Effector memory CD4-positive, alpha-beta T cell (primary cell): ENCODE measurements at regions not wholly inside any gene's neighbourhood (a gene's known extent, or its start where the extent isn't known, plus 50 kb on each side); places are given as distances from the start of the nearest gene placed in this dataset.

ENCODE experiments used
- DNase-seq, 3 donors: peaks; one replicate each; pipeline ENCODE4 v3.0.0-alpha.2; 2020
- H3K27ac ChIP-seq: 2 replicates; pipeline ENCODE4 v1.7.0; 2013; ENCODE audit warnings: mild to moderate bottlenecking, low read length, moderate library complexity; ENCODE audit not compliant: insufficient read depth, poor library complexity, severe bottlenecking
- H3K27me3 ChIP-seq: replicated peaks from 2 replicates; pipeline ENCODE4 v1.7.0; 2013; ENCODE audit warnings: mild to moderate bottlenecking, low read length; ENCODE audit not compliant: insufficient read depth, control insufficient read depth, poor library complexity, severe bottlenecking
- H3K36me3 ChIP-seq: 2 replicates; pipeline ENCODE4 v1.7.0; 2013; ENCODE audit warnings: mild to moderate bottlenecking, low read length, moderate library complexity; ENCODE audit not compliant: control insufficient read depth, insufficient read depth
- H3K4me1 ChIP-seq: 2 replicates; pipeline ENCODE4 v1.7.0; 2013; ENCODE audit warnings: low read length, mild to moderate bottlenecking; ENCODE audit not compliant: control insufficient read depth, insufficient read depth, poor library complexity, severe bottlenecking
- H3K4me3 ChIP-seq: 2 replicates; pipeline ENCODE4 v1.7.0; 2013; ENCODE audit warnings: low read length, low read depth, mild to moderate bottlenecking; ENCODE audit not compliant: insufficient read depth, poor library complexity, severe bottlenecking
- H3K9me3 ChIP-seq: 2 replicates; pipeline ENCODE4 v1.7.0; 2013; ENCODE audit warnings: mild to moderate bottlenecking, low read length, moderate library complexity; ENCODE audit not compliant: control insufficient read depth

- Histone ChIP-seq H3K27me3 (no peaks in the 10 kb centered on the region), H3K27ac (no peak overlapping the region), H3K4me3 (no peak overlapping the region), H3K9me3 (no peaks in the 10 kb centered on the region), H3K36me3 (no peaks in the 10 kb centered on the region), H3K4me1 (no peaks in the 10 kb centered on the region)
- no peak for DNase-seq
Observed at GRCh38 chr3:94416768-94417167, 353.9 kb downstream of the NSUN3 start.

- no peak for DNase-seq
- H3K27me3 ChIP-seq = no peaks in the 10 kb centered on the region
- no peaks in the 10 kb centered on the region for H3K9me3 ChIP-seq
- no peaks in the 10 kb centered on the region for H3K36me3 ChIP-seq
- no peak overlapping the region for H3K27ac ChIP-seq
- no peaks in the 10 kb centered on the region for H3K4me1 ChIP-seq
- H3K4me3 ChIP-seq = no peak overlapping the region
Observed at GRCh38 chr3:94417963-94418455, 355.1 kb downstream of the NSUN3 start.

DNA sequence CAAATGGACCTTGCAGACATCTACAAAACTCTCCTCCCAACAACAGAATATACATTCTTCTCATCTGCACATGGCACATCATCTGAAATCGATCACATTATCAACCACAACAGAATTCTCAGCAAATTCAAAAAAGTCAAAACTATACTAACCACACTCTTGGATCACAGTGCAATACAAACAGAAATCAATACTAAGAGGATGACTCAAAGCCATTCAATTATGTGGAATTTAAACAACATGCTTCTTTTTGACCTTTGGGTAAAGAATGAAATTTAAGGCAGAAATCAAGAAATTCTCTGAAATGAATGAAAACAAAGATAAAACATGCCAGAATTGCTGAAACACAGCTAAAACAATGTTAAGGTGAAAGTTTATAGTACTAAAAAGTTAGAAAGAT, 358.1 kb downstream of the NSUN3 start:
- H3K27me3 ChIP-seq = no peaks in the 10 kb centered on the region
- H3K27ac ChIP-seq = no peak overlapping the region
- H3K9me3 ChIP-seq = no peaks in the 10 kb centered on the region
- H3K4me1 ChIP-seq = no peaks in the 10 kb centered on the region
- no peaks in the 10 kb centered on the region for H3K36me3 ChIP-seq
- DNase-seq = no peak
- H3K4me3 ChIP-seq = no peak overlapping the region

DNA sequence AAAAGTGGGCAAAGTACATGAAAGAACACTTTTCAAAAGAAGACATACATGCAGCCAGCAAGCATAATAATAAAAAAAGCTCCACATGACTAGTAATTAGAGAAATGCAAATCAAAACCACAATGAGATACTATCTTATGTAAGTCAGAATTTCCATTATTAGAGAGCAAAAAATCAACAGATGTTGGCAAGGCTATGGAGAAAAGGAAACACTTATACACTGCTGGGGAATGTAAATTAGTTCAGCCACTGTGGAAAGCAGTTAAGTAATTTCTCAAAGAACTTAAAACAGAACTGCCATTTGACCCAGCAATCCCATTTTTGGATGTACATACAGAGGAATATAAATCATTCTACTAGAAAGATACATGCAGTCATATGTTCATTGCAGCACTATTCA, 360.7 kb downstream of the NSUN3 start:
- H3K4me3 ChIP-seq = no peak overlapping the region
- H3K9me3 ChIP-seq = no peaks in the 10 kb centered on the region
- H3K4me1 ChIP-seq = no peaks in the 10 kb centered on the region
- no peak overlapping the region for H3K27ac ChIP-seq
- H3K27me3 ChIP-seq = no peaks in the 10 kb centered on the region
- no peaks in the 10 kb centered on the region for H3K36me3 ChIP-seq
- no peak for DNase-seq

DNA sequence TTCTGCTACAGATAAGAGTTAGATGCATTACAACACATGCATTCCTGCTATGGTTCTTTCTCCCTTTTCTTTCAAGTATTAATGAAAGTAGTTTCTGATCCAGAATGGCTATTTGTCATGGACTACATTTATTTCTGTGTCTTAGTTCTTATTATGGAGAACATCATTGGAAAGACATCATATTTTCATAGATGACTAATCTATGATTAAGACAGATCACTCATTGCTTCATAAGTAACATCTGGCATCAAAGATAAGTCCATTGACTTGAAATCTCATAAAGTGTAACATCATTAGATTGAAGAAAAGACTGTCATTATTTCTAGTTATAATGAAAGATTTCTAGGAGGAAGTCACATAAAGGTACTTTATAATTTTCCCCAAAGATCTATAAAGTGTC, 366.7 kb downstream of the NSUN3 start:
- H3K27me3 ChIP-seq = no peaks in the 10 kb centered on the region
- no peaks in the 10 kb centered on the region for H3K4me1 ChIP-seq
- no peaks in the 10 kb centered on the region for H3K9me3 ChIP-seq
- no peak overlapping the region for H3K4me3 ChIP-seq
- no peak overlapping the region for H3K27ac ChIP-seq
- no peak for DNase-seq
- no peaks in the 10 kb centered on the region for H3K36me3 ChIP-seq

GRCh38 chr3:94431876-94432570, 369.2 kb downstream of the NSUN3 start:
- Histone ChIP-seq H3K27ac (no peak overlapping the region), H3K4me3 (no peak overlapping the region), H3K9me3 (no peaks in the 10 kb centered on the region), H3K36me3 (no peaks in the 10 kb centered on the region), H3K27me3 (no peaks in the 10 kb centered on the region), H3K4me1 (no peaks in the 10 kb centered on the region)
- DNase-seq = no peak

GRCh38 chr3:94433811-94434210, 370.9 kb downstream of the NSUN3 start:
- DNase-seq = no peak
- no peak overlapping the region for H3K27ac ChIP-seq
- no peaks in the 10 kb centered on the region for H3K27me3 ChIP-seq
- no peaks in the 10 kb centered on the region for H3K4me1 ChIP-seq
- H3K4me3 ChIP-seq = no peak overlapping the region
- H3K9me3 ChIP-seq = no peaks in the 10 kb centered on the region
- no peaks in the 10 kb centered on the region for H3K36me3 ChIP-seq

- Histone ChIP-seq H3K4me1 (no peaks in the 10 kb centered on the region), H3K36me3 (no peaks in the 10 kb centered on the region), H3K9me3 (no peaks in the 10 kb centered on the region), H3K4me3 (no peak overlapping the region), H3K27ac (no peak overlapping the region), H3K27me3 (no peaks in the 10 kb centered on the region)
- DNase-seq = no peak
Observed at GRCh38 chr3:94440767-94441493, 378.1 kb downstream of the NSUN3 start.

- Histone ChIP-seq H3K36me3 (no peaks in the 10 kb centered on the region), H3K27ac (no peak overlapping the region), H3K9me3 (no peaks in the 10 kb centered on the region), H3K27me3 (no peaks in the 10 kb centered on the region), H3K4me1 (no peaks in the 10 kb centered on the region), H3K4me3 (no peak overlapping the region)
- no peak for DNase-seq
Observed at GRCh38 chr3:94441494-94441847, 378.6 kb downstream of the NSUN3 start.

DNA sequence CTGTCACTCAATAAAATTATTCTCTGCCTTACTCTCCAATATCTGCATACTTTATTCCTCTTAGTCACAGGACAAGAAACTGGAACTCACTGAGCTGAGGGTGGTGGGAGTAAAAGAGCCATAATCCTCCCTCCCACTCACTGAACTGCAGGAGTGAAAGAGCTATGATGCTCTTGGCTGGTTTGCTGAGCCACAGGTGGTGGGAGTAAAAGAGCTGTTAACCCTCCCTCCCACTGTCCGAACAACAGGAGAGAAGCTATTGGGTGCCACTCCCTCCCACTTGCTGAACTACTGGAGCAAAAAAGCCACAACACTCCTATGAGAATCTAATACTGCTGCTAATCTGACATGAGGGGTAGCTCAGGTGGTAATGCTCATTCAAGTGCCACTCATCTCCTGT, 391.0 kb downstream of the NSUN3 start:
- no peaks in the 10 kb centered on the region for H3K27me3 ChIP-seq
- H3K4me3 ChIP-seq = no peak overlapping the region
- no peak overlapping the region for H3K27ac ChIP-seq
- H3K9me3 ChIP-seq = no peaks in the 10 kb centered on the region
- no peaks in the 10 kb centered on the region for H3K4me1 ChIP-seq
- no peaks in the 10 kb centered on the region for H3K36me3 ChIP-seq
- DNase-seq = no peak
